HuH-7 (cell line): ENCODE measurements at regions not wholly inside any gene's neighbourhood (a gene's known extent, or its start where the extent isn't known, plus 50 kb on each side); places are given as distances from the start of the nearest gene placed in this dataset.

ENCODE experiments used
- DNase-seq: peaks from one replicate; pipeline ENCODE4 v3.0.0; 2011; ENCODE audit warnings: low spot score

GRCh38 chr22:48442663-48443062 lies 1385.0 kb downstream of the BRD1 start:
- no peak for DNase-seq

GRCh38 chr22:48441553-48441850 lies 1386.2 kb downstream of the BRD1 start:
- DNase-seq, result no peak

- no peak for DNase-seq
Measured at GRCh38 chr22:48440673-48441552, 1386.8 kb downstream of the BRD1 start.

GRCh38 chr22:48440176-48440575 lies 1387.5 kb downstream of the BRD1 start:
- DNase-seq, result no peak

GRCh38 chr22:48439560-48440135 lies 1388.0 kb downstream of the BRD1 start:
- no peak for DNase-seq

- no peak for DNase-seq
Measured at GRCh38 chr22:48438800-48439559, 1388.7 kb downstream of the BRD1 start.

- no peak for DNase-seq
Measured at GRCh38 chr22:48438096-48438495, 1389.6 kb downstream of the BRD1 start.

- no peak for DNase-seq
Measured at GRCh38 chr22:48436201-48436931, 1391.3 kb downstream of the BRD1 start.

GRCh38 chr22:48434868-48435250 lies 1392.8 kb downstream of the BRD1 start:
- no peak for DNase-seq

GRCh38 chr22:48434156-48434867 lies 1393.4 kb downstream of the BRD1 start:
- DNase-seq, result no peak

- no peak for DNase-seq
Measured at GRCh38 chr22:48433647-48434046, 1394.0 kb downstream of the BRD1 start.

GRCh38 chr22:48432781-48433518 lies 1394.7 kb downstream of the BRD1 start:
- no peak for DNase-seq

GRCh38 chr22:48431536-48432315 lies 1395.9 kb downstream of the BRD1 start:
- DNase-seq, result no peak

- DNase-seq, result no peak
Measured at GRCh38 chr22:48431014-48431413, 1396.7 kb downstream of the BRD1 start.

- no peak for DNase-seq
Measured at GRCh38 chr22:48429446-48430020, 1398.1 kb downstream of the BRD1 start.

GRCh38 chr22:48428631-48429371 lies 1398.9 kb downstream of the BRD1 start:
- no peak for DNase-seq

GRCh38 chr22:48427731-48428211 lies 1399.9 kb downstream of the BRD1 start:
- DNase-seq, result no peak

- no peak for DNase-seq
Measured at GRCh38 chr22:48426466-48427380, 1401.0 kb downstream of the BRD1 start.
